Tibial nerve (tissue), 4 donors: ENCODE measurements at regions not wholly inside any gene's neighbourhood (a gene's known extent, or its start where the extent isn't known, plus 50 kb on each side); places are given as distances from the start of the nearest gene placed in this dataset.

Experiments used
- EP300 ChIP-seq, 2 donors: sonication (generic); formaldehyde crosslinking; IDR thresholded peaks; one replicate each; pipeline ENCODE4 v1.6.1; 2017; ENCODE audit warnings: antibody characterized with exemption in 2 of 2, mild to moderate bottlenecking in 1 of 2
- POLR2A ChIP-seq, 2 donors: fragments of 450-650 bp; IDR thresholded peaks; one replicate each; pipeline ENCODE4 v1.6.1; 2017; ENCODE audit warnings: antibody characterized with exemption in 2 of 2, mild to moderate bottlenecking in 2 of 2, moderate library complexity in 2 of 2
- TF ChIP-seq, protein P1 (sequence below), 5 experiments: fragments of 200-600 bp in 3 of 5; fragments of 450-650 bp in 2 of 5; sonication (generic) in 3 of 5; IDR thresholded peaks; one replicate each; pipeline ENCODE4 v1.5.1; 2016 to 2019; ENCODE audit warnings: antibody characterized with exemption in 5 of 5, mild to moderate bottlenecking in 3 of 5, moderate library complexity in 2 of 5

DNA sequence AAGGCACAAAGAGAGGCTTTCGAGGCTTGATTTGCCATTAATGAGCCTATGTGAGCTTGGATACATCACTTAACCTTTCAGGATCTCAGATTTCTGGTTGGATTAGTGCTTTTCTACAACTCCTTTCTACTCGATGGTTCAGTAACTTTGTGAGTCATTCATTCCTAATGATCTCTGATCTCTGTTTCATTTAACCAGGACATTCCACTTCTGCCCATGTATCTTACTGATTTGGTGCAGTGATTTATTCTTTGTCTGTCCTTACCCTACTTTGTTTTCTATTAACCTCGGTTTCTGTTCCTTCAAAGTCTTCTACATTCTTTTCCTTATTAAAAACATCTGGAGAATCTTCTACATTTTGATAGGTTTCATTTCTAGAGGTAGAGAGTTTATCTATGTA, 94.6 kb upstream of the ZBTB18 start:
- TF ChIP-seq, protein P1, sequence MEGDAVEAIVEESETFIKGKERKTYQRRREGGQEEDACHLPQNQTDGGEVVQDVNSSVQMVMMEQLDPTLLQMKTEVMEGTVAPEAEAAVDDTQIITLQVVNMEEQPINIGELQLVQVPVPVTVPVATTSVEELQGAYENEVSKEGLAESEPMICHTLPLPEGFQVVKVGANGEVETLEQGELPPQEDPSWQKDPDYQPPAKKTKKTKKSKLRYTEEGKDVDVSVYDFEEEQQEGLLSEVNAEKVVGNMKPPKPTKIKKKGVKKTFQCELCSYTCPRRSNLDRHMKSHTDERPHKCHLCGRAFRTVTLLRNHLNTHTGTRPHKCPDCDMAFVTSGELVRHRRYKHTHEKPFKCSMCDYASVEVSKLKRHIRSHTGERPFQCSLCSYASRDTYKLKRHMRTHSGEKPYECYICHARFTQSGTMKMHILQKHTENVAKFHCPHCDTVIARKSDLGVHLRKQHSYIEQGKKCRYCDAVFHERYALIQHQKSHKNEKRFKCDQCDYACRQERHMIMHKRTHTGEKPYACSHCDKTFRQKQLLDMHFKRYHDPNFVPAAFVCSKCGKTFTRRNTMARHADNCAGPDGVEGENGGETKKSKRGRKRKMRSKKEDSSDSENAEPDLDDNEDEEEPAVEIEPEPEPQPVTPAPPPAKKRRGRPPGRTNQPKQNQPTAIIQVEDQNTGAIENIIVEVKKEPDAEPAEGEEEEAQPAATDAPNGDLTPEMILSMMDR (IDR thresholded peaks at IDR 0.05) = no peak
- TF ChIP-seq POLR2A (IDR thresholded peaks at IDR 0.05) (no peak), EP300 (IDR thresholded peaks at IDR 0.05) (no peak)
